HG02678 (cell line): ENCODE measurements at regions not wholly inside any gene's neighbourhood (a gene's known extent, or its start where the extent isn't known, plus 50 kb on each side); places are given as distances from the start of the nearest gene placed in this dataset.
A peak's percentile ranks its signal among the peaks of the same experiment; 100 is the strongest.
"Not testable (repeated sequence)": the region's sequence is repeated elsewhere in the genome, so short reads cannot be mapped to it uniquely, and the experiment has no call there.

Experiments
- ATAC-seq: cut with Tn5 transposase; IDR thresholded peaks from one replicate; pipeline ENCODE4 v1.9.1; 2021; ENCODE audit warnings: mild to moderate bottlenecking, moderate library complexity; ENCODE audit not compliant: unreplicated experiment

DNA sequence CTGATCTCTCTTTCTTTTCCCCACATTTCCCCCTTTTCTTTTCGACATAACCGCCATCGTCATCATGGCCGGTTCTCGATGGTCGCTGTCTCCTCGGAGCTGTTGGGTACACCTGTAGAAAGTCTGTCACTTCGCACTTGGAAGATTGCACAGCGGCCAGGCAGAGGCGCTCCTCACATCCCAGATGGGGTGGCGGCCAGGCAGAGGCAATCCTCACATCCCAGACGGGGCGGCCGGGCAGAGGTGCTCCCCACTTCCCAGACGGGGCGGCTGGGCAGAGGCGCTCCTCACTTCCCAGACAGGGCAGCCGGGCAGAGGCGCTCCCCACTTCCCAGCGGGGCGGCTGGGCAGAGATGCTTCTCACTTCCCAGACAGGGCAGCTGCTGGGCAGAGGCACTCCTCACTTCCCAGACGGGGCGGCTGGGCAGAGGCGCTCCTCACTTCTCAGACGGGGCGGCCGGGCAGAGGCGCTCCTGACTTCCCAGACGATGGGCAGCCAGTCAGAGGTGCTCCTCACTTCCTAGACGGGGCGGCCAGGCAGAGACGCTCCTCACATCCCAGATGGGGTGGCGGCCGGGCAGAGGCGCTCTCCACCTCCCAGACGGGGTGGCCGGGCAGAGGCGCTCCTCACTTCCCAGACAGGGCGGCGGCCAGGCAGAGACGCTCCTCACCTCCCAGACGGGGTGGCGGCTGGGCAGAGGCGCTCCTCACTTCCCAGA is 110.7 kb downstream of the C5orf15 start:
- not testable (repeated sequence) for ATAC-seq

DNA sequence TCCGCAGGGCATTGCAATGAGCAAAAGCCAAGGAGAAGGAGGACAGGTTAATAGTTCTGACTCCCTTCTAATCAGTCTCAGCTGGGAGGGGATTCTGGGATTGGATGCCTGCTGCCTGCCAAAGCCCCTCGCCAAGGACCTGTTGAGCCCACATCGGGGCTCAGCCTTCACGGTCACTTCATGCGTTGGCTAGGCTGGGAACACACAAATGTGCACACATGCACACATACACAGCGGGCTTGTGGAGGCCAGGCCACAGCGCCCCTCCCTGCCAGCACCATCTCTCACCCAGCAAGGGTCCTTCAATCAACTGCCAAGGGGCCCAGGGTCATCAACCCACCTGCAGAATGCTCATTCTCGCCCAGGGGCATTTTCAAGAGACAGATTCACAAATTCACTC is 113.9 kb downstream of the C5orf15 start:
- ATAC-seq = no peak

DNA sequence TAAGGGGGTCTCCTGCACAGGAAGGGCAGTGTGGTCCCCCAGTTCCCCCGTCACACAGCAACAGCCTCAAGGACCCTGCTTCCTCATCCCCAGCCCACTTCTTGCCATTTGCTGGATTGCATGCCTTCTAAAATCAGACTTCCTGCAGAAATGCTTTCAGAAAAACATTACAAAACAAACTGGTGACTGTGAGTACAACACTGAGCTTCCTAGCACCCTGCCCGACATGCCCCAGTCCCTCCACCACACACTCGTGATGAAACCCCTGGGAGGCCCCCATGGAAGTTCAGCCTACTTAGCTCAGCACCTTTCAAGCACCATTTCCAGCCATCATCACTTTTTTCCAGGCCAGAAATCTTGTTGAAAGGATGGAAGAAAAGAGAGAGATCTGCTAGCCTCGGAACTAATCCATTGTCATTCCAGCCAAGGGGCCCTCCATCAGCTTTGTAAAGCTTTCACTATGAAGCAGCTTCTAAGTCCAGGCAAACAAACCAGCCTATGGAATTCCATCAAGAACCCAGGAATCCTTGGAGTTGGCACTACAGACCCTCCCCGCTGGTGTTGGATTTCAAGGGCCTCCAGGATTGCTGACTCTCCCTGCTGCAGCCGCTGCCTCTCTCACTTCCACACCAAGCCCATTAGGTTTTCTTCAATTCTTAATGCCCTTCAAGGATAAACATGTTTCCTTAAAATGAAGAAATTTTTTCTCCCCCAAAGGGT is 114.6 kb downstream of the C5orf15 start:
- no peak for ATAC-seq

DNA sequence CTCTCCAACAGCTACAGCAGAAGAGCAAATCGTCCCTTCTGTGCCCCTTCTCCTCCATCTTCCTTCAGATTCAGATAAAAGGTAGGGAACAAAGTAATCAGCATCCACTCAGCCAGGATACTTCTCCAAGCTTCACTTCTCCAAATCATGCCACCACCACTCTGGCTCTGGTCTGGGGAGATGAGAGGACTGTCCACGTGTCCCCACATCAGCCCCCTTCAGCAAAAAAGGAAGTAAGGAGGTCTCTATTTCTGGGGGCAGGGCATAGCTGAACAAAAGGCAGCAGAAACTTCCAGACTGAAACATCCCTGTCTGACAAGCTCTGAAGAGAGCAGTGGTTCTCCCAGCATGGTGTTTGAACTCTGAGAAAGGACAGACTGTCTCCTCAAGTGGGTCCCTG is 116.9 kb downstream of the C5orf15 start:
- no peak for ATAC-seq

DNA sequence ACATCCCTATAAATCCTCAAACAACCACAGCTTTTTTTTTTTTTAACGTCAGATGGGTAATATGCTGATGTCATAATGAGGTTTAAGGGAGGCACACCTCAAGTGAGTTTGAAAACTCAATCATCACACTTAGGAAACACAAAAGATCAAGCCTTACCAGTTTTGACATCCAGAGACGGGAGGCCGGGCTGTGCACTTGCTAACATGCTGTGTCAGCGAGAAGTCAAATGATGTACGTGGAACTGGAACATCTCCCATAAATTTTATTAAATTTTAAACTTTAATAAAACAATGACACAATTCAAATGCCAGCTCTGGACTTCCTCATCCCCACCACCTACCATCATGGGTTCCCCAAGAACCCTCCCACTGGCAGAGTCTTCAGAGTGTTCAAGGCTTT is 117.6 kb downstream of the C5orf15 start:
- no peak for ATAC-seq

DNA sequence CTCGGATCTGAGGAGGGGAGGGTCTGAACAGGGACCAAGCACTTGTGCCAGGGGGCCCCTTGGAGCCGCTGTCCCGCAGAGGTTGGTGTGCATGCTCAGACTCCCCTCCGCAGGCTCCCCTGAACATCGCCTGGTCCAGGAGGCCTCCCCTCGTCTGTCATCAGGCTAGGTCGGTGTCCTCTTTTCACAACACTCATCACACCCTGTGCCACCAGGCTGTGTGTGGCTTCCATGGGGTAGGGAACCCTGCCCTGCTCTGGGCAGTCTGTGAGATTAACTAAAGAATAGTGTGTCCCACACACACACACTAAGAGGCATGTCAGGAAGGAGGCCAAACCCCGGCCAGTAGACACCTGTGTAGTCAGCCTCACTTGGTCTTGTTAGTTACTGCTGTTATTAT is 119.3 kb downstream of the C5orf15 start:
- ATAC-seq = no peak

DNA sequence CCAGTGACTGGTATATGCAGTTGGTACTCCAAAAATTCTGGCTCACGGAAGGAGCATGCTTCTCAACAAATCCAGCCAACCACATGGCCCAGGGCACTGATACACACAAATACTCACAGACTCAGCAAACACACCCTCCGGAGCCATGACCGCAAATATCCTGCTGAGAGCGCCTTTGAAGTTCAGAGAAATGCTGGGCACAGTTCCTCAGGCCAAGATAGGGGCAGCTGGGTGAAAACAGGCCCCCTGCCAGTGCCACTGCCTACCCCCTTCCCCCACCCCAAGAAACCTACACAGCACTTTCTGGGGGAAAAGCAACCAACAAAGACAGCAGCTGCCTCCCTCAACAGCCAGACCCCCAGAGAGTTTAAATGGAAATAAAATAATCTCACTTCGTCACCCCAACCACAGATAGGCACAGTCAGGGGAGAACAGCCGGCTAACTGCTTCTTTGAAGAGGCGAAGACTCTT is 120.0 kb downstream of the C5orf15 start:
- ATAC-seq = peak; percentile 43

DNA sequence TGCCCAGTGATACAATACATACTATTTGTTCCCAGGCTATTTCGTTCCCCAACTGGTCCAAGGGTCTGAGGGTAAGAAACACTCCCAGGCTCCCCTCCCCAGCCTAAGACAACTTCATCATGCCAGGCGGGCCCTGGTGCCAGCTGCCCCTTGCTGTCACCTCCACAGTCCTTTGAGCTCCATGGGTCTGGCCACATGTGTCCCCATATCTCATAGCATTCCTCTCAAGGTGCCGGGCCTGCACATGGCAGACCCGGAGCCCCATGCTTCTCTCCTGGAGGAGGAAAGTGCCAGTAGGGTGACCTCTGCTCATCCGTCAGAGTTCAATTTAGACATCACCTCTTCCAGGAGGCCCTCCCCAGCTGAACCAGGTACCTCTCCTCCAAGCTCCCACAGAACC is 120.5 kb downstream of the C5orf15 start:
- ATAC-seq = no peak

DNA sequence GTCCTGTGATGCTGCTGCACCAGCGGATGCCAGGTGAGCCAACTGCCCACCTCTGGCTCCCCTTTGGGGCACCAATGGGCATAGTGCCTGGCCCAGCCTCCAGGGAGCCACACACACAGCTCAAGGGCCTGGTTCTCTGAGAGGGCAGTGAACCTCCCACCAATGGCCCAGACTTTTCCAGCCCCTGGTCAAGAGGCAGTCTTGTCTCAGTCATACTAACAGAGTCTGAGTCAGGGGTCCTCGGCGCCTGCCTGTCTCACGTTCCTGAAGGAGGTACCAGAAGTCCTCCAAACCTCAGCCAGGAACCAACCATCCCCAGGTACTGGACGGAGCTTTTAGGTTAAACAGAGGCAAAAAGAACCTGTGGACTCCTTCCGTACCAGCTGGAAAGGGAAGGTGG is 121.1 kb downstream of the C5orf15 start:
- no peak for ATAC-seq

DNA sequence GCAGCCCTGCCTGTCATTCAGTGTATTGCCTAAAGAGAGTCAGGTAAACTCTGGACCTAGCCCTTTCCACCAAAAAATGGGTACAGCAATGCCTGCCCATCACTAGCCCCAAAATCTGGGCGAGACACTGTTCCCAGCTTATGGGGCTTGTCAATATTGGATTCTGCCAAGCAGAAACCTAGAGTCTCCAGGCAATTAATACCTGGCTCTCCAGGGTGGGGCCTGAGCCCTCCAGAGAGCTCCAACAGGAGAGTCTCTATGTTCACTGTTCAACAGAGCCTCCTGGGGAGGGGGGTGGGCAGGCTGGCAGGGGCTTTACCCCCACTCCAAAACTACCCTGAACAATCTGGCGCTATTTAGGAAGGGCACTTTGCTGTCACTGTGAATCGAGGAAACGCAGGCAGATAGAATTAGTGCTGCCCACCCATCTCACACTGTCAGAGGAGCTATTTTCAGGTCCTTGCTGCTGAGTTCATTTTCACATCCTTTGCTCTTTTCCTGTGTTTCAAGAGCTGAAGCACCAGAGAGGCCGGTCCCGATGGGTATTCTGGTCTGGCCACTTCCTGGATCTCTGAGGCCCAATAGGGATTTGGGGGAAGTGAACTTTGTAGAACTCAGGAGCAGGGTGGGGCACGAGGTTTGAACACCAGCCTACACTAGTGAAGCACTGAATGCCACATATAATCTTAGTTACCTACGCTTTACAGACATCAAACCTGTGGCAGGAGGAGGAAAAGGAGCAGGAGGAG is 121.8 kb downstream of the C5orf15 start:
- ATAC-seq = peak; percentile 43

DNA sequence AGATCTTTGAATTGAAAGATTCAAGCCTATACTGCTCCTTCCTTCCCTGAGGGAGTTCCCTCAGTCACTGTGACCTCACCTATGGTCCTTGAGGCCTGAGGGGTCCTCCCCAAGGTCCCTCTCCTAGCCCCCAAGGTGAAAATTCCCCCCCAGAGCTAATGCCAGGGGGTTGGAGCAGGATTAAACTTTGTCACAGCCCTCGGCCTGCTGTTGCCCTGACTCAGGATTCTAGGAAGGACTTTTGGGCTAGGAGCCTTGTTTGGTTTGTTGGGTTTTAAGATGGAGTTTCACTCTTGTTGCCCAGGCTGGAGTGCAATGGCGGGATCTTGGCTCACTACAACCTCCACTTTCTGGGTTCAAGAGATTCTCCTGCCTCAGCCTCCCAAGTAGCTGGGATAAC is 123.2 kb downstream of the C5orf15 start:
- no peak for ATAC-seq

DNA sequence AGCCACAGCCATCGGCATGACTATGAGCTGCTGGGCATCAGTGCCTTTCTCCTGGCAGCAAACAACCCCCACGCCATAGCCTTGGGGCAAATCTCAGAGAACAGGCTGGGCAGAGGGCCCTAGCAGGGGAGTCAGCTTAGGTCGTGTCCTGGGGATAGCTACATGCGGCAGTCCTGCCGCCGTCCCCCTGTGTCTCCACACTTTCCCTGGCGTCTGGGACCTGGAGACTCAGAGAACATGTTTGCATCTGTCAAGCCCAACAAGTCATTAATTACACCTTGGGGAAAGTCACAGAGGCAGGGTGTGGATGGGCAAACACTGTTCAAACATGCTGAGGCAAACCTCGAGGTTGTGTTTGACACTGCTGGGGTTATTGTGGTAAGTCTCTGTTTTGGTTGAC is 123.6 kb downstream of the C5orf15 start:
- ATAC-seq = no peak

DNA sequence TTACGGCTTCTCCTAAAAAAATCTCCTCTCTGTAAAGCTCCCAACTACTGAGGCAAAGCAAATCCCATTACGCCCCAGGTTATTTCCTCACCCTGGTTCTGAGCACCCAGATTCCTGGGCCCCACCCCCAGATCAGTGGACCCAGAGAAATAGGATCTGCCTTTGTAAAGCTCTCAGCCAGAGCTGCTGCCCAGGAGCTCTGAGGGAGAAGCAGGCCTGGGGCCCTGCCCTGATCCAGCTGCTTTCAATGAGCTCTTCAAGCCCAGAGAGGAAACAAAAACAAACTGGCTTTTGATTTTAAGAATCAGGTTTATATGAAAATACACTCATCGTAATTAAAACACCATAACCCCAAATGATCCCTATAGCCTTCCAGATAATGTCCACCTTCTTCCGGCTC is 124.5 kb downstream of the C5orf15 start:
- ATAC-seq = no peak

DNA sequence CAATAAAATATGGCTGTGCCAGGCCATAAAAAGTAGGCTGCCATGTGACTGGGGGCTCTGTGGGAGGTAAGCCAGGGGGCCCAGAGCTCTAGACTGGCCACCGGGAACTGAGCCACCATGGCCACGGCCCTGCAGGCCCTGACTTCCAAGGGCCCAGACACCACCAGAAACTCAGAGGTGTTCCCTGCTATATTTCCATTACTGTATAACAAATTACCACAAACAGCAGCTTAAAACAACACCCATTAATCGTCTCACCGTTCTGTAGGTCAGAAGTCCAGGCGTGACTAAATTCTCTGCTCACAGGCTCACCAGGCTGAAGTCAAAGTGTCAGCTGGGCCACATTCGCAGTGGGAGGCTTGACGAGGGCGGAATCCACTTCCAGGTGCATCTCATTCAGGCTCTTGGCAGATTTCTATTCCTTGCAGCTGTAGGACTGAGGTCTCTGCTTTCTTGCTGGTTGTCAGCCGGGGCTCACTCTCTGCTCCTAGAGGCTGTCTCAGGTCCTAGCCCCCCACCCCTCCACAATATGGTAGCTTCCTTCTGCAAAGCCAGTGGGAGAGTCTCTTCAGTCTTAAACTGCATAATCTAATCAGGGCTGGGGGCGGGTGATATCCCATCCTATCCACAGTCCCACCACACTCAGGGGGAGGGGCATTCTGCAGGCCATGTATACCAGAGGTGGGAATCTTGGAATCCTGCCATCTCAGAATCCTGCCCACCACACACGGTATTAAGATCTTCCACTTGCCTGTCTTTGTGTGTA is 125.4 kb downstream of the C5orf15 start:
- ATAC-seq = no peak

DNA sequence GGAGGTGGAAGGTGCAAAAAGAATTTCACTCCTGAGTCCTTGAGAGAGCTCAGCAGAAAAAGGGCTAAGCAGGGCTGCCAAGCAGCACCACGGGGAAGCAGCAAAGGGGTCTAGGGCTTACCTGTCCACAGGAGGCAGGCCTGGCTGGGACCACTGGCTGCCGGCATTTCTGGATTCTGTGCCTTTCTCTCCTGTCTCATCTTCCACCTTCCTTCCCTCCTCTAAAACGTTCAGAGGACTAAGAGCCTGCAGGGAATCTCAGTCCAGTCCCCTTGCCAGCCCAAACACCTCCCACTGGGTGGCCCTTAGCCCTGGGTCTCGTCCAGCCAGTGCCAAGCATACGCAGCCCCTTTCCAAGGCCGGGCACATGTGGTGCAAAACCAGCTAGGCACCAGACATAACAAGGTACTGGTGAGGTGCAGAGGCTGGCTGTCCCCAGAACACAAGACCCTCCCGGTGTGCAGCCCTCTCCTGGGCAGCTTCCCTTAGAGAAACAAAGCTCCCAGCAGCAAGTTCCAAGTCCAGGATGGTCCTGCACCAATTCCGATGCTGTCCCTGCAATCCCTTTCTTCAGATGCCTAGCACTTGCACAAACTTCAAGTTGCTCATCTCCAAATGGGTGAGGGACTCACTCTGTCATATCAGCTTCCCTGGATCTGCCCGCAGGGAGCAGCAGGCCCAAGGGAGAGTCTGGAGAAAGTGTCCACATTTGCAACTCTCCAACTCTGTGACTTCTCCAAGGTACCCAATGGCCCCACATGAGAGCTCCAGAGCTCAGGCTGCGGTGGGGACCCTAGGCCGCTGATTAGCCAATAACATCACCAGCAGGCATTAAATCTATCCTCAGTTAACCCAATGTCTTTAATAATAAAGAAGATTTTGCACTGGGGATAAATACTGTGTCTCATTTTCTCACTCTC is 126.3 kb downstream of the C5orf15 start:
- ATAC-seq = no peak

DNA sequence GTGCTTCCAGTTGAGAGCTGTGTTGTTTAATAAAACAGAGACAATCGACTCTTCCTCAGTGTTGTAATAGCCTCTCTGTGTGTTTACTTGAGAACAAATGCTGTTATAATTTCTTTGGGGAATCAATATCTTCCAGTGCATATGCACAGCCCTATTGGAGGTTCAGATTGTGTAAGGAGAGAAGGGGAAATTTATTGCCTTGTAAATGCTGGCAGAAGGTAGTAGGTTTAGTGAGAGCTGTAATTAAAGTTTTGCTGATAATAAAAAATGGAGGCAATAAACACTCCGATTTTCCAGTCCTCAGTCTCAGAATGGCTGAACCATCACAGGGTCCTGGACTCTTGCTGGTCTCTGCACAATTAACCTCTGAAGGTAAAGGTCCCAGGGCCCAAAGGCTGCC is 128.3 kb downstream of the C5orf15 start:
- ATAC-seq = no peak

DNA sequence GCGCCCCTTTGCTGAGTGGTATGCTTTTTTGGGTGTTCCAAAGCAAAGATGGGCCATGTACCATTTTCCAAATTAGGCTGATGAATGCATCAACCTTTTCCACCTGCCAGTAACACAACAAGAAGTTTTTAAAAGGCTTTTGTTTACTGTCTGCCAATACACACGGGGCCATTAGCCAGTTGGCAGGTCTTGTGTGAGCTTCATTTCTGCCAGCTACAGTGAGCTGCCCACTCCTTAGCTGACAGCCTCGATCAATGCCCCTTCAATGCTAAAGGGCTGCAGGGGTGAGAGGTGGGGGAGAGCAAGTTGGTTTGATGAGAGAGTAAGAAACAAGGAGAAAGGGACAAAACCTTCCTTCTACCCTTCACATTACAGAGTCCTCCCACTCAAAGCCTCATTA is 128.7 kb downstream of the C5orf15 start:
- no peak for ATAC-seq

DNA sequence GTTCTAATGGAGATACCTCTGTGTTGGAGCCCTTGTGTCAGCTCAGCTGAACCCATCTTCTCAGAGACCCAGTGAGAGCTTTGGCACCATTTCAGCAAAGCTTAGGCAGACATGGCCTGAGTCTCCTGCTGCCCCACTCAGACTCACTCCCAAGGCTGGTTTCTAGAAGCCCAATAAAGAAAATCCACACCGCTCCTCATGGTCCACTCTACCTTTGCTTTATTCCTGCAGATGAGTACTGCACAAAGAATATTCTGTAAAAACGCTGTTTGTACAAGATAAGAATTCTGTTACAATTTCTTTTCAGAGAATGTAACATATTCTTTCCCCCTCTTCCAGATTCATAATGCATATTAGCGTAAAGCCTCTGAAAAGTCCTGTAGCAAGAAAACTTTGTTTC is 129.3 kb downstream of the C5orf15 start:
- no peak for ATAC-seq

DNA sequence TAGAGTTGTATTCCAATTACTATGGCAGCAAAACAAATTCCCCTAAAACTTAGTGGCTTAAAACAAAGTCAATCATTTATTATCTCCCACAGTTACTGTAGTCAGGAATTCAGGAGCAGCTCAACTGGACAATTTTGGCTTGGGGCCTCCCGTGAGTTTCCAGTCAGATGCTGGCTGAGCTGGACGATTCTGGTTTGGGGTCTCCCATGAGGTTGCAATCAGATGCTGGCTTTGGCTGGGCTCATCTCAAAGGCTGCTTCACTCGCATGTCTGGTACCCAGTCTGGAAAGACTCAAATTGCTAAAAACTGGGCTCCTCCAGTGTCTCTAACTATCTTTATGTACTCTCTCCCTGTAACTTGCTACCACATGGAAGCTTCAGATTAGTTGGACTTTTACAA is 130.1 kb downstream of the C5orf15 start:
- no peak for ATAC-seq
